Glutamatergic neuron (in vitro differentiated cells): ENCODE measurements at regions not wholly inside any gene's neighbourhood (a gene's known extent, or its start where the extent isn't known, plus 50 kb on each side); places are given as distances from the start of the nearest gene placed in this dataset.
"Not testable (repeated sequence)": the region's sequence is repeated elsewhere in the genome, so short reads cannot be mapped to it uniquely, and the experiment has no call there.

Experiments
- DNase-seq: peaks from one replicate; pipeline ENCODE4 v3.0.0; 2022
- H3K27ac Mint-ChIP-seq: one replicate; pipeline ENCODE4 v1.8.0; 2020; ENCODE audit warnings: mild to moderate bottlenecking, mixed read lengths, inconsistent platforms; ENCODE audit not compliant: unreplicated experiment
- H3K27me3 Mint-ChIP-seq: one replicate; pipeline ENCODE4 v1.8.0; 2020; ENCODE audit warnings: mild to moderate bottlenecking, moderate library complexity, mixed read lengths, inconsistent platforms; ENCODE audit not compliant: unreplicated experiment
- H3K36me3 Mint-ChIP-seq: one replicate; pipeline ENCODE4 v1.8.0; 2020; ENCODE audit warnings: mild to moderate bottlenecking, mixed read lengths, inconsistent platforms; ENCODE audit not compliant: unreplicated experiment
- H3K4me1 Mint-ChIP-seq: one replicate; pipeline ENCODE4 v1.8.0; 2020; ENCODE audit warnings: mild to moderate bottlenecking, low read depth, mixed read lengths, inconsistent platforms; ENCODE audit not compliant: unreplicated experiment
- H3K4me3 Mint-ChIP-seq: one replicate; pipeline ENCODE4 v1.8.0; 2020; ENCODE audit warnings: mild to moderate bottlenecking, mixed read lengths, inconsistent platforms; ENCODE audit not compliant: unreplicated experiment
- H3K9me3 Mint-ChIP-seq: one replicate; pipeline ENCODE4 v1.8.0; 2020; ENCODE audit warnings: mild to moderate bottlenecking, moderate library complexity, mixed read lengths, inconsistent platforms; ENCODE audit not compliant: unreplicated experiment
- CTCF ChIP-seq: fragments of 200-600 bp; sonication (generic); IDR thresholded peaks from one replicate; pipeline ENCODE4 v1.5.0; 2021; ENCODE audit not compliant: partially characterized antibody, unreplicated experiment

DNA sequence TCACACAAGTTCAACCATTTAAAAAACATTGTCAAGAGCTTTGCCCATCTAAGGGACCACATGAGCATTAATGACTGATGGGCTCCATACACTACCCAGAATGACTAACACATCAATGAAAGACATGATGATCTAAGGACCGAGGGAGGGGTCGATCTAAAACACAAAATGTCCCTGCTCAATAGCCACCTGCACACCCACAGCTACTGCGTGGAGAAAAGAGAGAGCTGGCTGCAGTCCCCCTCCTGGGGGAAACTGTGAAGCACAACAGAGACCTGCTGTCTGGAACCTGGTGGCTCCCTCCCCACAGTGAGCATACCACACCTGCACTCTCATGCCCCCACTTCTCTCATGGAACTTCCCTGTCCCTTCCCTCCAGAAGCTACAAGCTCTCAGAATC is 130.1 kb upstream of the ERG start:
- Mint-ChIP-seq H3K9me3 (no peaks in the 10 kb centered on the region), H3K4me3 (no peak overlapping the region), H3K4me1 (no peaks in the 10 kb centered on the region), H3K36me3 (no peaks in the 10 kb centered on the region), H3K27me3 (peaks cover 2% of the 10 kb centered on the region), H3K27ac (no peak overlapping the region)
- DNase-seq: no peak
- TF ChIP-seq CTCF: no peak

- TF ChIP-seq CTCF: no peak
- Mint-ChIP-seq H3K4me3 (no peak overlapping the region), H3K27ac (no peak overlapping the region), H3K36me3 (no peaks in the 10 kb centered on the region), H3K9me3 (no peaks in the 10 kb centered on the region), H3K4me1 (no peaks in the 10 kb centered on the region), H3K27me3 (peaks cover 2% of the 10 kb centered on the region)
- DNase-seq: no peak
Observed at GRCh38 chr21:38631206-38631605, 132.9 kb upstream of the ERG start.

GRCh38 chr21:38631676-38632075 is 133.4 kb upstream of the ERG start:
- Mint-ChIP-seq H3K4me3 (no peak overlapping the region), H3K36me3 (no peaks in the 10 kb centered on the region), H3K9me3 (no peaks in the 10 kb centered on the region), H3K27me3 (peaks cover 2% of the 10 kb centered on the region), H3K4me1 (no peaks in the 10 kb centered on the region), H3K27ac (no peak overlapping the region)
- no peak for DNase-seq
- TF ChIP-seq CTCF: no peak

GRCh38 chr21:38637161-38637560 is 138.9 kb upstream of the ERG start:
- Mint-ChIP-seq H3K36me3 (no peaks in the 10 kb centered on the region), H3K9me3 (peaks cover 2% of the 10 kb centered on the region), H3K27ac (no peak overlapping the region), H3K27me3 (no peaks in the 10 kb centered on the region), H3K4me3 (no peak overlapping the region), H3K4me1 (no peaks in the 10 kb centered on the region)
- DNase-seq: no peak
- TF ChIP-seq CTCF: no peak

DNA sequence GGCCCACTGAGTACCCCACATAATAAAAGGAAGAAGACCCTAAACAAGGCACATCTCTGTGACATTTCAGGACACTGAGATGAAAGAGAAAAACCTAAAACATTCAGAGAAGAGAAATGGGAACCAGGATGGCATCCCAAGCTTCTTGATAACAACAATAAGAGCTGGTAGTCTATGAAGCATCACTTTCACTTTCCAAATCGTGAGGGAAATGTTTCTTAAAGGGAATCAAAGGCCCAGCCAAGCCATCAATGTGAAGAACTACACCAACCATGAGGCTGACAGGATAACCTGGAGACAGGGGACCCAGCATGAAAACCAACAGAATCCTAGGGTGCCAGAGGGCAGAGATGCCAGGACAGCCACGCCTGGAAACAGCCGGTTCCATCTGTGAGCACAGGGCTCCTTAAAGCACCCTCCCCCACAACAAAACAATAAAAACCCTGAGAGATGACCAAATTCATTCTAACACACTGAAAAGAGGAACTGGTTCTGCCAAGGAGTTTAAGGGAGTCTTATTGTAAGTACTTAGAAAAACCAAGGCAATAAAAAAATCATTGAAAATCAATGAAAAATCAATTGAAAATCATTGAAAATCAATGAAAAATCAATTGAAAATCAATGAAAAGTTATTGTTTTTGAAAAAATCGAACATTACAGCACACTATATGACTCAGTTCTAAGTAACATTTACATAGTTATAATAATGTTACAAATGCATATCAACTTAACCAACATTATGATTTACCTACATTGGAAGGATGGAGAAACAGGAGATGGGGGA is 141.5 kb upstream of the ERG start:
- Mint-ChIP-seq H3K27me3 (peaks cover 2% of the 10 kb centered on the region), H3K4me3 (no peak overlapping the region), H3K36me3 (no peaks in the 10 kb centered on the region), H3K4me1 (no peaks in the 10 kb centered on the region), H3K9me3 (peaks cover 2% of the 10 kb centered on the region), H3K27ac (no peak overlapping the region)
- no peak for DNase-seq
- no peak for TF ChIP-seq CTCF

DNA sequence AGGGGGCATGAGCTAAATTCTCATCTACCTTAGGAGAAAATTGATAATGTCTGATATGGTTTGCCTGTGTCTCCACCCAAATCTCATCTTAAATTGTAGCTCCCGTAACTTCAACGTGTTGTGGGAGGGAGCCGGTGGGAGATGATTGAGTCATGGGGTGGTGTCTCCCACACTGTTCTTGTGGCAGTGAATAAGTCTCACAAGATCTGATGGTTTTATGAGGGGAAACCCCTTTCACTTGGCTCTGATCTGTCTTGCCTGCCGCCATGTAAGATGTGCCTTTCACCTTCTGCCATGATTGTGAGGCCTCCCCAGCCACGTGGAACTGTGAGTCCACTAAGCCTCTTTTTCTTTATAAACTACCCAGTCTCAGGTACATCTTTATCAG is 142.1 kb upstream of the ERG start:
- not testable (repeated sequence) for H3K4me1 Mint-ChIP-seq, H3K36me3 Mint-ChIP-seq, H3K4me3 Mint-ChIP-seq, H3K27ac Mint-ChIP-seq, H3K9me3 Mint-ChIP-seq, H3K27me3 Mint-ChIP-seq, DNase-seq
